Effector memory CD8-positive, alpha-beta T cell (primary cell): ENCODE measurements at regions not wholly inside any gene's neighbourhood (a gene's known extent, or its start where the extent isn't known, plus 50 kb on each side); places are given as distances from the start of the nearest gene placed in this dataset.
"Not testable (repeated sequence)": the region's sequence is repeated elsewhere in the genome, so short reads cannot be mapped to it uniquely, and the experiment has no call there.

Source experiments
- ATAC-seq: fragments of 150-1000 bp; cut with Tn5 transposase; replicated peaks from 2 replicates; pipeline ENCODE4 v1.10.0; 2021; ENCODE audit warnings: mild to moderate bottlenecking, moderate library complexity
- DNase-seq, 3 experiments: peaks; one replicate each; pipeline ENCODE4 v3.0.0; 2021
- H3K27ac Mint-ChIP-seq, 2 donors: one replicate each; pipeline ENCODE4 v1.8.0; 2022; ENCODE audit warnings: mild to moderate bottlenecking in 2 of 2, mixed read lengths in 2 of 2, moderate library complexity in 2 of 2
- H3K27me3 Mint-ChIP-seq, 2 donors: one replicate each; pipeline ENCODE4 v1.8.0; 2022; ENCODE audit warnings: mixed read lengths in 2 of 2
- H3K36me3 Mint-ChIP-seq: one replicate; pipeline ENCODE4 v1.8.0; 2022; ENCODE audit warnings: mild to moderate bottlenecking, moderate library complexity, mixed read lengths; ENCODE audit not compliant: insufficient read depth
- H3K4me1 Mint-ChIP-seq, 2 donors: one replicate each; pipeline ENCODE4 v1.8.0; 2022; ENCODE audit warnings: low read depth in 2 of 2, mixed read lengths in 2 of 2
- H3K4me3 Mint-ChIP-seq, 2 donors: one replicate each; pipeline ENCODE4 v1.8.0; 2022; ENCODE audit warnings: mild to moderate bottlenecking in 2 of 2, mixed read lengths in 2 of 2, moderate library complexity in 2 of 2
- H3K9me3 Mint-ChIP-seq, 2 donors: one replicate each; pipeline ENCODE4 v1.8.0; 2022; ENCODE audit warnings: mixed read lengths in 2 of 2

GRCh38 chr5:25286319-25286718, 641.5 kb upstream of the CDH10 start:
- Mint-ChIP-seq H3K27me3 (no peaks in the 10 kb centered on the region), H3K27ac (no peak overlapping the region), H3K4me1 (no peaks in the 10 kb centered on the region), H3K36me3 (no peaks in the 10 kb centered on the region), H3K4me3 (no peak overlapping the region), H3K9me3 (peaks cover 0 to 6% of the 10 kb centered on the region in 2 donors)
- no peak for DNase-seq
- ATAC-seq, result no peak

DNA sequence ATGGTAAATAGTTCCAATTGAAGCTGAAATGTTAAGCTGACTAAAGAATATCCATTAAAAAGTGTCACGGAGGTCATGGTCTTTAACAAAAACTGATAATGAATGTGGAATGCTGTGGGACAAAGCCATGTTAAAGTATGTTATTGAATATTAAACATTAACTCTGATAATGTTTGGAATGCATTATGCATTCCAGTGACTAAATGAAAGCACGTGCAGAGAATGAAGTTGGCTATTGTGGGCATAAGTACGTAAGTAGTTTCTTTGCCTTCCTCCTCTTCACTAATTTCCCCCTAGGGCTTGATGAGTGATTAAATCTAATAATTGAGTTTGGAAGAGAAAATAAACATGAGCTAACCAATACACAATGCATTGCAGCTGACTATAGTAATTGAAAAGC, 640.4 kb upstream of the CDH10 start:
- Mint-ChIP-seq H3K27me3 (no peaks in the 10 kb centered on the region), H3K4me1 (no peaks in the 10 kb centered on the region), H3K9me3 (peaks cover 0 to 6% of the 10 kb centered on the region in 2 donors), H3K27ac (no peak overlapping the region), H3K4me3 (no peak overlapping the region), H3K36me3 (no peaks in the 10 kb centered on the region)
- ATAC-seq (no peak), DNase-seq (no peak)

- ATAC-seq, H3K27ac Mint-ChIP-seq, H3K9me3 Mint-ChIP-seq, H3K4me1 Mint-ChIP-seq, DNase-seq, H3K27me3 Mint-ChIP-seq, H3K36me3 Mint-ChIP-seq, H3K4me3 Mint-ChIP-seq: not testable (repeated sequence)
These were observed 618.7 kb upstream of the CDH10 start for GRCh38 chr5:25263507-25263906.

- no peak overlapping the region for H3K27ac Mint-ChIP-seq
- no peak overlapping the region for H3K4me3 Mint-ChIP-seq
- no peak for ATAC-seq
- no peaks in the 10 kb centered on the region for H3K27me3 Mint-ChIP-seq
- no peaks in the 10 kb centered on the region for H3K4me1 Mint-ChIP-seq
- DNase-seq, result no peak
- no peaks in the 10 kb centered on the region for H3K36me3 Mint-ChIP-seq
- peaks cover 0 to 3% of the 10 kb centered on the region in 2 donors for H3K9me3 Mint-ChIP-seq
These were observed 617.4 kb upstream of the CDH10 start for GRCh38 chr5:25262221-25262620.

DNA sequence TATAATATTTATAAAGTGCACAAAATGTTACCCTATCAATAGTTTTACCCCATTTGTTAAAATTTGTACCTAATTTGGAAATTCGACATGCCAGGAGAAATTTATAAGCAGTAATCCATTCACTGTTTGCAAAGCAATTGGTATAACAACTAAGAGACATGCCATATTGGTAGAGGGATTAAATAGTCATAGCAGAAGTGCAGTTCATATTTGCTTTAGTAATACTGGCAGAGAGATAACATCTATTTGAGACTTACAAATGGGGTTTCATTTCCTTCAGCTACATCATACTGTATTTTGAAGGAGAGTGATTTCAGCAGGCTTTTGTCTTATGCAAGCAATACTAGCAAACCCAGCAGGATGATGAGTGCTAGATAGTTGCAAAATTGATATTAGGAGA, 610.4 kb upstream of the CDH10 start:
- Mint-ChIP-seq H3K4me1 (no peaks in the 10 kb centered on the region), H3K36me3 (no peaks in the 10 kb centered on the region), H3K9me3 (peaks cover 7 to 12% of the 10 kb centered on the region in 2 donors), H3K4me3 (no peak overlapping the region), H3K27me3 (no peaks in the 10 kb centered on the region), H3K27ac (no peak overlapping the region)
- DNase-seq (no peak), ATAC-seq (no peak)

DNA sequence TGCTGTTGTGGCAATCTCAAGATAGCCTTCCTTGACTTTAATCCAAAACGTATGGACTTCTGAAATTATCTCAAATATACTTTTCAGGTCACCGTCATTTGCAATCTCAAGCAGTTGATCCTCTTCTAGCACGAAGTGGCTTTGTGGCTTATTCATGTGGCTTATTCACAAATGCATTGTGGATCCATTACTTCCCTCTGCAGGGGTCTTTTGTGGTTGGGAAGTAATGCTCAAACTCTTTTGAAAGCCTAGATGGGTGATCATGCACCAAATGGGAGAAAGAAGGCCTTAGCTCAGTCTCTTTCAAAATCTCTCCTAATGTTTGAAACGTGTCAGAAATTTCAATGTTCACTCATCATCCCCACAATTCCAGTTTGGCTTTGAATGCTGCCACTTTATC, 597.2 kb upstream of the CDH10 start:
- DNase-seq (no peak), ATAC-seq (no peak)
- no peaks in the 10 kb centered on the region for H3K27me3 Mint-ChIP-seq
- H3K36me3 Mint-ChIP-seq, result no peaks in the 10 kb centered on the region
- H3K4me1 Mint-ChIP-seq, result no peaks in the 10 kb centered on the region
- H3K4me3 Mint-ChIP-seq, result no peak overlapping the region
- peaks cover 13 to 21% of the 10 kb centered on the region in 2 donors for H3K9me3 Mint-ChIP-seq
- H3K27ac Mint-ChIP-seq, result no peak overlapping the region

GRCh38 chr5:25238720-25239119, 593.9 kb upstream of the CDH10 start:
- not testable (repeated sequence) for H3K27ac Mint-ChIP-seq, ATAC-seq, H3K4me1 Mint-ChIP-seq, DNase-seq, H3K36me3 Mint-ChIP-seq, H3K4me3 Mint-ChIP-seq, H3K27me3 Mint-ChIP-seq
- H3K9me3 Mint-ChIP-seq, result peaks cover 13 to 30% of the 10 kb centered on the region in 2 donors

GRCh38 chr5:25224316-25224982, 579.7 kb upstream of the CDH10 start:
- peaks cover 0 to 8% of the 10 kb centered on the region in 2 donors for H3K9me3 Mint-ChIP-seq
- H3K4me1 Mint-ChIP-seq, result no peaks in the 10 kb centered on the region
- no peaks in the 10 kb centered on the region for H3K27me3 Mint-ChIP-seq
- H3K36me3 Mint-ChIP-seq, result no peaks in the 10 kb centered on the region
- no peak overlapping the region for H3K4me3 Mint-ChIP-seq
- DNase-seq, result no peak
- H3K27ac Mint-ChIP-seq, result no peak overlapping the region
- no peak for ATAC-seq

GRCh38 chr5:25199902-25200301, 555.1 kb upstream of the CDH10 start:
- H3K27ac Mint-ChIP-seq, H3K4me1 Mint-ChIP-seq, H3K9me3 Mint-ChIP-seq, H3K27me3 Mint-ChIP-seq, H3K4me3 Mint-ChIP-seq, H3K36me3 Mint-ChIP-seq, ATAC-seq, DNase-seq: not testable (repeated sequence)

- H3K9me3 Mint-ChIP-seq, result peaks cover 7 to 12% of the 10 kb centered on the region in 2 donors
- no peaks in the 10 kb centered on the region for H3K4me1 Mint-ChIP-seq
- no peak for DNase-seq
- no peak overlapping the region for H3K4me3 Mint-ChIP-seq
- ATAC-seq, result no peak
- H3K36me3 Mint-ChIP-seq, result no peaks in the 10 kb centered on the region
- H3K27ac Mint-ChIP-seq, result no peak overlapping the region
- no peaks in the 10 kb centered on the region for H3K27me3 Mint-ChIP-seq
These were observed 545.8 kb upstream of the CDH10 start for GRCh38 chr5:25190521-25191000.

- DNase-seq (no peak), ATAC-seq (no peak)
- Mint-ChIP-seq H3K27ac (no peak overlapping the region), H3K9me3 (peaks cover 10 to 34% of the 10 kb centered on the region in 2 donors), H3K36me3 (no peaks in the 10 kb centered on the region), H3K4me1 (no peaks in the 10 kb centered on the region), H3K4me3 (no peak overlapping the region), H3K27me3 (no peaks in the 10 kb centered on the region)
These were observed 536.5 kb upstream of the CDH10 start for GRCh38 chr5:25181249-25181648.

DNA sequence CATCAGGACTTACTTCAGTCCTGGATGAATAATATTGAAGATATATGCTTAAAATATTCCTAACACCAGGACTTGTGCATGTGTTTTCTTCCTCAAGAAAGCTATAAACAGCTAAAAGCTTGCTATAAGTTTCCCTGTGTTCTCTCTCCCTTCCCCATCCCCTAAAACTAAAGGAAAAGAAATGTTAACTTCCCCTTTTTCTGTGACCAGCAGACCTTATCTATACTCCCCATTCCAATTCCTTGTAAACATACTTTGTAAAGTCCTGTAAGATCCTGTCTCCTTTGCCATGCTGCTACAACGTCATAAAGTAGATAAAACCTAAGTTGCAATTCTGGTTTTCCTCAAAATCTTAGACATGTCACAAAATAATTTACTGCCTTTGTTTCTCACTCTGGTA, 517.8 kb upstream of the CDH10 start:
- H3K4me3 Mint-ChIP-seq, H3K4me1 Mint-ChIP-seq, H3K27ac Mint-ChIP-seq, ATAC-seq, H3K27me3 Mint-ChIP-seq, H3K36me3 Mint-ChIP-seq, DNase-seq: not testable (repeated sequence)
- H3K9me3 Mint-ChIP-seq, result peaks cover 0 to 13% of the 10 kb centered on the region in 2 donors

GRCh38 chr5:25160891-25161290, 516.1 kb upstream of the CDH10 start:
- Mint-ChIP-seq H3K9me3 (peaks cover 0 to 10% of the 10 kb centered on the region in 2 donors), H3K27me3 (no peaks in the 10 kb centered on the region), H3K36me3 (no peaks in the 10 kb centered on the region), H3K27ac (no peak overlapping the region), H3K4me3 (no peak overlapping the region), H3K4me1 (no peaks in the 10 kb centered on the region)
- ATAC-seq (no peak), DNase-seq (no peak)

DNA sequence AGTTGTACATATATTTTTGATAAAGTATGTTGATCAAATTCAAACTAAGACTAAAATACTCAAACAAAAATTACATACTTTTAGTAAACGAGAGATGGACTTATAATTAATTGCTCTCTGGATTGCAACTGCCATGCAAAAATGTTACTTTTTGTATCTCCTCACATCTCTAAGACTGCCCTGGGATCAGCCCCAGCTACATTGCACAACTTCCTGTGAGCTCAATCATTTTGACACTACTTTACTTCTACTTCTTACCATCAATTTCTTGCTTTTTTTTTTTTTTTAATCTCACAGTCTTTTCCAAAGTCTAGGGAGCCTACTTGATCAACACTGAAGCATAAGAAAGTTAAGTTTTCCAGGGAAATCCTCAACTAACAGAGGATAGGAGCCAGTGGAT, 506.0 kb upstream of the CDH10 start:
- no peaks in the 10 kb centered on the region for H3K27me3 Mint-ChIP-seq
- no peaks in the 10 kb centered on the region for H3K36me3 Mint-ChIP-seq
- no peak for ATAC-seq
- peaks cover 0 to 8% of the 10 kb centered on the region in 2 donors for H3K9me3 Mint-ChIP-seq
- H3K27ac Mint-ChIP-seq, result no peak overlapping the region
- no peak overlapping the region for H3K4me3 Mint-ChIP-seq
- DNase-seq, result no peak
- no peaks in the 10 kb centered on the region for H3K4me1 Mint-ChIP-seq
